Bronchial epithelial cell (primary cell): ENCODE measurements at regions not wholly inside any gene's neighbourhood (a gene's known extent, or its start where the extent isn't known, plus 50 kb on each side); places are given as distances from the start of the nearest gene placed in this dataset.

ENCODE experiments used
- DNase-seq: peaks from one replicate; pipeline ENCODE4 v3.0.0-alpha.2; 2010; ENCODE audit warnings: low read depth
- FAIRE-seq: peaks from 2 replicates; lab custom pipeline; 2011; peaks lifted over from hg19 to GRCh38; lab: Jason Lieb, UNC
- H3K27me3 ChIP-seq: 2 replicates; pipeline ENCODE4 v1.5.1; 2011; ENCODE audit warnings: low read length; ENCODE audit not compliant: control insufficient read depth, insufficient read depth
- H3K36me3 ChIP-seq: 2 replicates; pipeline ENCODE4 v1.5.1; 2011; ENCODE audit warnings: low read length; ENCODE audit not compliant: control insufficient read depth, insufficient read depth
- H3K4me3 ChIP-seq: 2 replicates; pipeline ENCODE4 v1.5.1; 2011; ENCODE audit warnings: mild to moderate bottlenecking, low read depth, low read length, control low read depth
- CTCF ChIP-seq: IDR thresholded peaks from 2 replicates; pipeline ENCODE4 v1.5.1; 2011; ENCODE audit warnings: mild to moderate bottlenecking, moderate library complexity, low read length, control low read depth, inconsistent platforms; ENCODE audit not compliant: insufficient read depth, severe bottlenecking

- H3K4me3 ChIP-seq, result no peak overlapping the region
- no peak for TF ChIP-seq CTCF
- H3K36me3 ChIP-seq, result no peaks in the 10 kb centered on the region
- DNase-seq (no peak), FAIRE-seq (no peak)
- H3K27me3 ChIP-seq, result no peaks in the 10 kb centered on the region
Observed at GRCh38 chr7:155247479-155248365, 50.0 kb upstream of the INSIG1 start.
